Gastroesophageal sphincter (tissue), 4 donors: ENCODE measurements at regions not wholly inside any gene's neighbourhood (a gene's known extent, or its start where the extent isn't known, plus 50 kb on each side); places are given as distances from the start of the nearest gene placed in this dataset.

Source experiments
- ATAC-seq: fragments of 150-250 bp; one replicate; pipeline ENCODE4 v1.9.1; 2016; ENCODE audit warnings: mild to moderate bottlenecking, moderate library complexity
- H3K27ac ChIP-seq, 4 donors: fragments of 200-600 bp; sonication (generic) in 3 of 4; 1 replicate in 3 of 4; 2 replicates in 1 of 4; pipeline ENCODE4 v1.5.1; 2016 to 2019
- H3K27me3 ChIP-seq: fragments of 200-600 bp; sonication (generic); one replicate; pipeline ENCODE4 v1.5.1; 2019
- H3K36me3 ChIP-seq, 2 donors: fragments of 200-600 bp; sonication (generic); one replicate each; pipeline ENCODE4 v1.5.1; 2019; ENCODE audit warnings: control low read depth in 1 of 2
- H3K4me1 ChIP-seq, 3 donors: fragments of 200-600 bp; sonication (generic); 1 replicate in 2 of 3; 2 replicates in 1 of 3; pipeline ENCODE4 v1.5.1; 2016 to 2019; ENCODE audit warnings: control low read depth in 2 of 3
- H3K4me3 ChIP-seq, 2 donors: fragments of 200-600 bp; sonication (generic); one replicate each; pipeline ENCODE4 v1.5.1; 2019; ENCODE audit warnings: mild to moderate bottlenecking in 1 of 2, moderate library complexity in 1 of 2
- H3K9me3 ChIP-seq, 3 donors: fragments of 200-600 bp; sonication (generic); one replicate each; pipeline ENCODE4 v1.5.1; 2017 to 2019; ENCODE audit warnings: control low read depth in 2 of 3
- CTCF ChIP-seq, 4 experiments: fragments of 200-600 bp in 2 of 4; fragments of 450-650 bp in 2 of 4; sonication (generic) in 1 of 4; IDR thresholded peaks; one replicate each; pipeline ENCODE4 v1.5.1; 2017 to 2019; ENCODE audit warnings: antibody characterized with exemption in 4 of 4, mild to moderate bottlenecking in 2 of 4, moderate library complexity in 2 of 4
- EP300 ChIP-seq: sonication (generic); formaldehyde crosslinking; IDR thresholded peaks from one replicate; pipeline ENCODE4 v1.6.1; 2017; ENCODE audit warnings: antibody characterized with exemption, mild to moderate bottlenecking
- POLR2A ChIP-seq, 2 donors: fragments of 450-650 bp; IDR thresholded peaks; one replicate each; pipeline ENCODE4 v1.6.1; 2017; ENCODE audit warnings: antibody characterized with exemption in 2 of 2, mild to moderate bottlenecking in 2 of 2, moderate library complexity in 1 of 2
- POLR2AphosphoS5 ChIP-seq: sonication (generic); formaldehyde crosslinking; IDR thresholded peaks from one replicate; pipeline ENCODE4 v1.6.1; 2017; ENCODE audit warnings: antibody characterized with exemption
- WGBS, 2 donors: methylation state at CpG; one replicate each; pipeline ENCODE4 v1.1.5; 2018; ENCODE audit warnings: low coverage in 1 of 2; 5-methylcytosine and 5-hydroxymethylcytosine counted together

GRCh38 chr16:64866021-64866420, 255.8 kb downstream of the CDH11 start:
- Histone ChIP-seq H3K4me3 (no peak overlapping the region), H3K36me3 (no peaks in the 10 kb centered on the region), H3K4me1 (peaks cover 0 to 9% (median 3%) of the 10 kb centered on the region in 3 donors), H3K27ac (no peak overlapping the region), H3K9me3 (no peaks in the 10 kb centered on the region), H3K27me3 (no peaks in the 10 kb centered on the region)
- no peak for ATAC-seq
- TF ChIP-seq EP300 (no peak), POLR2AphosphoS5 (no peak), CTCF (IDR thresholded peaks at IDR 0.05) (no peak), POLR2A (IDR thresholded peaks at IDR 0.05) (no peak)
- WGBS, 2 donors = 90 to 100% methylated on average over 1 to 2 of the region's 2 CpGs

GRCh38 chr16:64865069-64865696, 256.7 kb downstream of the CDH11 start:
- no peak for TF ChIP-seq POLR2AphosphoS5
- no peak for TF ChIP-seq CTCF (IDR thresholded peaks at IDR 0.05)
- H3K4me1 ChIP-seq = peaks cover 0 to 9% (median 3%) of the 10 kb centered on the region in 3 donors
- WGBS, 2 donors = 43 to 74% methylated on average over 1 to 2 of the region's 2 CpGs
- no peak overlapping the region for H3K27ac ChIP-seq
- H3K4me3 ChIP-seq = no peak overlapping the region
- no peaks in the 10 kb centered on the region for H3K9me3 ChIP-seq
- H3K36me3 ChIP-seq = no peaks in the 10 kb centered on the region
- no peak for ATAC-seq
- H3K27me3 ChIP-seq = no peaks in the 10 kb centered on the region

GRCh38 chr16:64864232-64864809, 257.5 kb downstream of the CDH11 start:
- 34 to 36% methylated on average over 5 of the region's 5 CpGs for WGBS, 2 donors
- no peaks in the 10 kb centered on the region for H3K27me3 ChIP-seq
- H3K4me3 ChIP-seq = no peak overlapping the region
- no peaks in the 10 kb centered on the region for H3K36me3 ChIP-seq
- H3K9me3 ChIP-seq = no peaks in the 10 kb centered on the region
- TF ChIP-seq CTCF (IDR thresholded peaks at IDR 0.05) (no peak), POLR2AphosphoS5 (no peak), POLR2A (IDR thresholded peaks at IDR 0.05) (no peak), EP300 (no peak)
- ATAC-seq = no peak
- peak overlapping the region in 1 of 4 donors; percentile 22 for H3K27ac ChIP-seq
- peaks cover 0 to 9% (median 3%) of the 10 kb centered on the region in 3 donors for H3K4me1 ChIP-seq

- no peak overlapping the region for H3K27ac ChIP-seq
- WGBS, 2 donors = 90 to 94% methylated on average over 1 of the region's 1 CpG
- H3K4me1 ChIP-seq = no peaks in the 10 kb centered on the region
- H3K4me3 ChIP-seq = no peak overlapping the region
- H3K36me3 ChIP-seq = no peaks in the 10 kb centered on the region
- no peak for ATAC-seq
- TF ChIP-seq CTCF (IDR thresholded peaks at IDR 0.05) (no peak), POLR2A (IDR thresholded peaks at IDR 0.05) (no peak), POLR2AphosphoS5 (no peak), EP300 (no peak)
- no peaks in the 10 kb centered on the region for H3K27me3 ChIP-seq
- no peaks in the 10 kb centered on the region for H3K9me3 ChIP-seq
Observed at GRCh38 chr16:64858076-64858475, 263.8 kb downstream of the CDH11 start.

- no peak overlapping the region for H3K4me3 ChIP-seq
- H3K27ac ChIP-seq = no peak overlapping the region
- no peak for ATAC-seq
- H3K4me1 ChIP-seq = no peaks in the 10 kb centered on the region
- H3K27me3 ChIP-seq = no peaks in the 10 kb centered on the region
- TF ChIP-seq CTCF (IDR thresholded peaks at IDR 0.05) = no peak
- TF ChIP-seq POLR2A (IDR thresholded peaks at IDR 0.05) = no peak
- TF ChIP-seq EP300 = no peak
- no peak for TF ChIP-seq POLR2AphosphoS5
- H3K9me3 ChIP-seq = no peaks in the 10 kb centered on the region
- H3K36me3 ChIP-seq = no peaks in the 10 kb centered on the region
- 85 to 90% methylated on average over 2 of the region's 2 CpGs for WGBS, 2 donors
Observed at GRCh38 chr16:64857411-64857810, 264.5 kb downstream of the CDH11 start.
